K562 (cell line): ENCODE measurements at regions not wholly inside any gene's neighbourhood (a gene's known extent, or its start where the extent isn't known, plus 50 kb on each side); places are given as distances from the start of the nearest gene placed in this dataset.

ENCODE experiments used
- CHD1 ChIP-seq: fragments of 200-600 bp; sonication (generic); IDR thresholded peaks from one replicate; pipeline ENCODE4 v1.6.1; 2012; ENCODE audit warnings: mild to moderate bottlenecking, moderate library complexity, low read length, inconsistent platforms
- NR4A1 ChIP-seq, 2 experiments: fragments of 250-450 bp in 1 of 2; fragments of 450-650 bp in 1 of 2; sonication (Bioruptor Pico) in 1 of 2; IDR thresholded peaks; 2 replicates each; pipeline versions ENCODE4 v1.4.0 to v1.6.1; 2016 to 2020; ENCODE audit warnings: mild to moderate bottlenecking in 2 of 2, missing compliant biosample characterization in 1 of 2, missing genetic modification characterization in 1 of 2, moderate library complexity in 1 of 2
- SRSF3 ChIP-seq: fragments of 200-400 bp; formaldehyde crosslinking; IDR thresholded peaks from 2 replicates; pipeline ENCODE4 v1.6.1; 2016; ENCODE audit warnings: mild to moderate bottlenecking, low read length, moderate library complexity; ENCODE audit not compliant: insufficient read depth
- STAG1 ChIP-seq: sonication (generic); formaldehyde crosslinking; IDR thresholded peaks from 2 replicates; pipeline ENCODE4 v1.5.0; 2020; ENCODE audit warnings: missing genetic modification reagents, borderline replicate concordance
- TCF7L2 ChIP-seq: fragments of 150-350 bp; IDR thresholded peaks from 2 replicates; pipeline ENCODE4 v1.6.1; 2016; ENCODE audit warnings: low read depth, mild to moderate bottlenecking, low read length, moderate library complexity
- TF ChIP-seq, protein P1 (sequence below): sonication (generic); formaldehyde crosslinking; IDR thresholded peaks from 2 replicates; pipeline ENCODE4 v1.8.0; 2022; ENCODE audit warnings: mild to moderate bottlenecking, missing genetic modification reagents
- TF ChIP-seq, protein P2 (sequence below), 2 experiments: fragments of 450-650 bp in 1 of 2; sonication (generic) in 1 of 2; formaldehyde crosslinking in 1 of 2; IDR thresholded peaks; 2 replicates each; pipeline versions ENCODE4 v1.7.1 to v1.9.0; 2016 to 2022; ENCODE audit warnings: inconsistent platforms in 1 of 2, mild to moderate bottlenecking in 1 of 2, missing genetic modification reagents in 1 of 2
- TF ChIP-seq, protein P3 (sequence below): fragments of 200-800 bp; sonication (Bioruptor generic); IDR thresholded peaks from 2 replicates; pipeline ENCODE4 v1.6.1; 2017; ENCODE audit warnings: missing genetic modification characterization, missing compliant biosample characterization
- TF ChIP-seq, protein P4 (sequence below): fragments of 250-450 bp; sonication (Bioruptor Pico); IDR thresholded peaks from 2 replicates; pipeline ENCODE4 v1.4.0; 2020; ENCODE audit warnings: mild to moderate bottlenecking, moderate library complexity, borderline replicate concordance
- TF ChIP-seq, protein P5 (sequence below): fragments of 250-450 bp; sonication (Bioruptor Pico); IDR thresholded peaks from 2 replicates; pipeline ENCODE4 v1.8.0; 2021; ENCODE audit warnings: borderline replicate concordance, mild to moderate bottlenecking, moderate library complexity; ENCODE audit not compliant: poor library complexity, severe bottlenecking

DNA sequence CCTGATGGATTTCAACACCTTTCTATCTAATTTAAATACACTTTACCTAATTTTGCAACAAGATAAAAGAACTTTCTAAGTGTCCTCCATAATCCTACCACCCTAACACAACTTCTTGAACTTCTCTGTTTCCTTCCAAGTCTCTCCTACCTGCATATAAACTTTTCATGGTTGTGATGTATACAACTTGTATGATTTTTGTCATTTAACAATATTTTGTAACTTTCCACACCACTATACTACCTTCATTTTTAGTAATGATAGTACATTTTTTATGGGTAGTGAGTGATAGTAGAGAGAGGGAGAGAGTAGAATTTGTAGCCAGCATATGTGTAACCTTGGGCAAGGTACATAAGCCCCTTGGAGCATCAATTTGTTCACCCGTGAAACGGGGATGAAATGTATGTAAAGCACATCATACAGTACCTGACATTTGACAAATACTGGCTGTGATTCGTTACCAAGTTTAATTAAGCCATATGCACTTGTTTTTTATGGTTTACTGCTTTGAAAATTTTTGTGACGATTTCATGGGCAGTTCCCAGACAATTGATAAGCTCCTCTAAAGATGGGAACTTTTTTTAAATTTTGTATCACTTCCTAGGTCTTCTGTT lies 177.8 kb upstream of the SLC38A2 start (continued):
- TF ChIP-seq, protein P1, sequence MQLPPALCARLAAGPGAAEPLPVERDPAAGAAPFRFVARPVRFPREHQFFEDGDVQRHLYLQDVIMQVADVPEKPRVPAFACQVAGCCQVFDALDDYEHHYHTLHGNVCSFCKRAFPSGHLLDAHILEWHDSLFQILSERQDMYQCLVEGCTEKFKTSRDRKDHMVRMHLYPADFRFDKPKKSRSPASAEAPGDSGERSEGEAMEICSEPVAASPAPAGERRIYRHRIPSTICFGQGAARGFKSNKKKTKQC (CRISPR knock-in tag), result no peak
- TF ChIP-seq STAG1 (CRISPR knock-in tag) (no peak), CHD1 (no peak), SRSF3 (no peak), TCF7L2 (no peak), NR4A1 (CRISPR knock-in tag; IDR thresholded peaks at IDR 0.05) (no peak), NR4A1 (tag; IDR thresholded peaks at IDR 0.05) (0 out of 2 replicates have a peak, but pooled peaks have one; percentile 24)
- TF ChIP-seq, protein P2, sequence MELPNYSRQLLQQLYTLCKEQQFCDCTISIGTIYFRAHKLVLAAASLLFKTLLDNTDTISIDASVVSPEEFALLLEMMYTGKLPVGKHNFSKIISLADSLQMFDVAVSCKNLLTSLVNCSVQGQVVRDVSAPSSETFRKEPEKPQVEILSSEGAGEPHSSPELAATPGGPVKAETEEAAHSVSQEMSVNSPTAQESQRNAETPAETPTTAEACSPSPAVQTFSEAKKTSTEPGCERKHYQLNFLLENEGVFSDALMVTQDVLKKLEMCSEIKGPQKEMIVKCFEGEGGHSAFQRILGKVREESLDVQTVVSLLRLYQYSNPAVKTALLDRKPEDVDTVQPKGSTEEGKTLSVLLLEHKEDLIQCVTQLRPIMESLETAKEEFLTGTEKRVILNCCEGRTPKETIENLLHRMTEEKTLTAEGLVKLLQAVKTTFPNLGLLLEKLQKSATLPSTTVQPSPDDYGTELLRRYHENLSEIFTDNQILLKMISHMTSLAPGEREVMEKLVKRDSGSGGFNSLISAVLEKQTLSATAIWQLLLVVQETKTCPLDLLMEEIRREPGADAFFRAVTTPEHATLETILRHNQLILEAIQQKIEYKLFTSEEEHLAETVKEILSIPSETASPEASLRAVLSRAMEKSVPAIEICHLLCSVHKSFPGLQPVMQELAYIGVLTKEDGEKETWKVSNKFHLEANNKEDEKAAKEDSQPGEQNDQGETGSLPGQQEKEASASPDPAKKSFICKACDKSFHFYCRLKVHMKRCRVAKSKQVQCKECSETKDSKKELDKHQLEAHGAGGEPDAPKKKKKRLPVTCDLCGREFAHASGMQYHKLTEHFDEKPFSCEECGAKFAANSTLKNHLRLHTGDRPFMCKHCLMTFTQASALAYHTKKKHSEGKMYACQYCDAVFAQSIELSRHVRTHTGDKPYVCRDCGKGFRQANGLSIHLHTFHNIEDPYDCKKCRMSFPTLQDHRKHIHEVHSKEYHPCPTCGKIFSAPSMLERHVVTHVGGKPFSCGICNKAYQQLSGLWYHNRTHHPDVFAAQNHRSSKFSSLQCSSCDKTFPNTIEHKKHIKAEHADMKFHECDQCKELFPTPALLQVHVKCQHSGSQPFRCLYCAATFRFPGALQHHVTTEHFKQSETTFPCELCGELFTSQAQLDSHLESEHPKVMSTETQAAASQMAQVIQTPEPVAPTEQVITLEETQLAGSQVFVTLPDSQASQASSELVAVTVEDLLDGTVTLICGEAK (IDR thresholded peaks at IDR 0.05), result no peak
- TF ChIP-seq, protein P2 (CRISPR knock-in tag; IDR thresholded peaks at IDR 0.05), result no peak
- TF ChIP-seq, protein P3, sequence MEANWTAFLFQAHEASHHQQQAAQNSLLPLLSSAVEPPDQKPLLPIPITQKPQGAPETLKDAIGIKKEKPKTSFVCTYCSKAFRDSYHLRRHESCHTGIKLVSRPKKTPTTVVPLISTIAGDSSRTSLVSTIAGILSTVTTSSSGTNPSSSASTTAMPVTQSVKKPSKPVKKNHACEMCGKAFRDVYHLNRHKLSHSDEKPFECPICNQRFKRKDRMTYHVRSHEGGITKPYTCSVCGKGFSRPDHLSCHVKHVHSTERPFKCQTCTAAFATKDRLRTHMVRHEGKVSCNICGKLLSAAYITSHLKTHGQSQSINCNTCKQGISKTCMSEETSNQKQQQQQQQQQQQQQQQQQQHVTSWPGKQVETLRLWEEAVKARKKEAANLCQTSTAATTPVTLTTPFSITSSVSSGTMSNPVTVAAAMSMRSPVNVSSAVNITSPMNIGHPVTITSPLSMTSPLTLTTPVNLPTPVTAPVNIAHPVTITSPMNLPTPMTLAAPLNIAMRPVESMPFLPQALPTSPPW (CRISPR knock-in tag), result no peak
- TF ChIP-seq, protein P4, sequence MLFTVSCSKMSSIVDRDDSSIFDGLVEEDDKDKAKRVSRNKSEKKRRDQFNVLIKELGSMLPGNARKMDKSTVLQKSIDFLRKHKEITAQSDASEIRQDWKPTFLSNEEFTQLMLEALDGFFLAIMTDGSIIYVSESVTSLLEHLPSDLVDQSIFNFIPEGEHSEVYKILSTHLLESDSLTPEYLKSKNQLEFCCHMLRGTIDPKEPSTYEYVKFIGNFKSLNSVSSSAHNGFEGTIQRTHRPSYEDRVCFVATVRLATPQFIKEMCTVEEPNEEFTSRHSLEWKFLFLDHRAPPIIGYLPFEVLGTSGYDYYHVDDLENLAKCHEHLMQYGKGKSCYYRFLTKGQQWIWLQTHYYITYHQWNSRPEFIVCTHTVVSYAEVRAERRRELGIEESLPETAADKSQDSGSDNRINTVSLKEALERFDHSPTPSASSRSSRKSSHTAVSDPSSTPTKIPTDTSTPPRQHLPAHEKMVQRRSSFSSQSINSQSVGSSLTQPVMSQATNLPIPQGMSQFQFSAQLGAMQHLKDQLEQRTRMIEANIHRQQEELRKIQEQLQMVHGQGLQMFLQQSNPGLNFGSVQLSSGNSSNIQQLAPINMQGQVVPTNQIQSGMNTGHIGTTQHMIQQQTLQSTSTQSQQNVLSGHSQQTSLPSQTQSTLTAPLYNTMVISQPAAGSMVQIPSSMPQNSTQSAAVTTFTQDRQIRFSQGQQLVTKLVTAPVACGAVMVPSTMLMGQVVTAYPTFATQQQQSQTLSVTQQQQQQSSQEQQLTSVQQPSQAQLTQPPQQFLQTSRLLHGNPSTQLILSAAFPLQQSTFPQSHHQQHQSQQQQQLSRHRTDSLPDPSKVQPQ (CRISPR knock-in tag), result no peak
- TF ChIP-seq, protein P5, sequence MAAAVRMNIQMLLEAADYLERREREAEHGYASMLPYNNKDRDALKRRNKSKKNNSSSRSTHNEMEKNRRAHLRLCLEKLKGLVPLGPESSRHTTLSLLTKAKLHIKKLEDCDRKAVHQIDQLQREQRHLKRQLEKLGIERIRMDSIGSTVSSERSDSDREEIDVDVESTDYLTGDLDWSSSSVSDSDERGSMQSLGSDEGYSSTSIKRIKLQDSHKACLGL (CRISPR knock-in tag), result no peak
